GM12892 (cell line): ENCODE measurements at regions not wholly inside any gene's neighbourhood (a gene's known extent, or its start where the extent isn't known, plus 50 kb on each side); places are given as distances from the start of the nearest gene placed in this dataset.
"Not testable (repeated sequence)": the region's sequence is repeated elsewhere in the genome, so short reads cannot be mapped to it uniquely, and the experiment has no call there.

ENCODE experiments used
- DNase-seq: peaks from one replicate; pipeline ENCODE4 v3.0.0; 2011; ENCODE audit not compliant: insufficient read length
- FAIRE-seq: peaks from 2 replicates; lab custom pipeline; 2011; peaks lifted over from hg19 to GRCh38; lab: Jason Lieb, UNC
- POLR2A ChIP-seq: IDR thresholded peaks from 2 replicates; pipeline ENCODE4 v1.6.1; 2011; ENCODE audit warnings: low read depth, low read length, control low read depth
- POLR2AphosphoS5 ChIP-seq: IDR thresholded peaks from 2 replicates; pipeline ENCODE4 v1.6.1; 2011; ENCODE audit warnings: low read depth, low read length, control low read depth
- TAF1 ChIP-seq: IDR thresholded peaks from 2 replicates; pipeline ENCODE4 v1.6.1; 2011; ENCODE audit warnings: low read depth, mild to moderate bottlenecking, control low read depth, low read length, borderline replicate concordance

DNA sequence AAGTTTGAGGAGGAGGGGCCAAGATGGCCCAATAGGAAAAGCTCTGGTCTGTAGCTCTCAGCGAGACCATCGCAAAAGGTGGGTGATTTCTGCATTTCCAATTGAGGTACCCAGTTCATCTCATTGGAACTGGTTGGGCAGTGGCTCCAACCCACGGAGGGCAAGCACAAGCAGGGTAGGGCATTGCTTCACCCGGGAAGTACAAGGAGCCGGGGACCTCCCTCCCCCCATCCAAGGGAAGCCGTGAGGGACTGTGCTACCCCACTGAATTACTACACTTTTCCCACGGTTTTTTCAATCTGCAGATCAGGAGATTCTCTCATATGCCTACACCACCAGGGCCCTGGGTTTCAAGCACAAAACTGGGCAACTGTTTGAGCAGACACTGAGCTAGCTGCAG is 58.0 kb upstream of the EFCAB3 start:
- FAIRE-seq (no peak), DNase-seq (no peak)
- TF ChIP-seq TAF1 (no peak), POLR2A (no peak), POLR2AphosphoS5 (no peak)

DNA sequence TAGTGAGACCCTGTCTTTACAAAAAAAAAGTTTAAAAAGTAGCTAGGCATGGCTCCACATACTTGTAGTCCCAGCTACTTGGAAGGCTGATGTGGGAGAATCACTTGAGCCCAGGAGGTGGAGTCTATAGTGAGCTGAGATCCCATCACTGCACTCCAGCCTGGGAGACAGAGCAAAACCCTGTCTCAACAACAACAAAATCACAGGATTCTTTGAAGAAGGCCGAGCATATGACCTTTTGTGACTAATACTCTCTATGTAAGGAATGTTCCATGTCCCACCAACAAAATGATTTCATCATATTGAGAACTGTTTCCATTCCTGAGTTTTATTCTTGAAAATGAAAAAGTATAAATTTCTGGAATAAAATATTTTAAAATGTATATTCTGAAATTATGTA is 58.9 kb upstream of the EFCAB3 start:
- FAIRE-seq, result no peak

DNA sequence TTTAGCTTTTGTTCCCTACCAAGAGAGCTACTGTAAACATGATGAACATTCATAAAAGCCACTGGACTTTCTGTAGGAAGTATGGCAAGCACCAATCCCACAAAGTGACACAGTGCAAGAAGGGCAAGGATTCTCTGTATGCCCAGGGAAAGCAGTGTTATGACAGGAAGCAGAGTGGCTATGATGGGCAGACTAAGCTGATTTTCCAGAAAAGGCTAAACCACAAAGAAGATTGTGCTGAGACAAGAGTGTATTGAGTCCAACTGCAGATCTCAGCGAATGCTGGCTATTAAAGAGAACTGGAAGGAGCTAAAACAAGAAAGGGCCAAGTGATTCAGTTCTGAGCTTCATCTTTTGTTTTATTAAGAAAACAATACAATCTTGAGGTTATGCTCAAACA is 60.5 kb upstream of the EFCAB3 start:
- TF ChIP-seq POLR2AphosphoS5 (no peak), TAF1 (no peak), POLR2A (no peak)
- no peak for DNase-seq
- FAIRE-seq, result no peak

More for the DNA sequence above, 58.9 kb upstream of the EFCAB3 start:
- DNase-seq, result no peak
- no peak for TF ChIP-seq POLR2A
- TF ChIP-seq POLR2AphosphoS5, result no peak
- no peak for TF ChIP-seq TAF1

DNA sequence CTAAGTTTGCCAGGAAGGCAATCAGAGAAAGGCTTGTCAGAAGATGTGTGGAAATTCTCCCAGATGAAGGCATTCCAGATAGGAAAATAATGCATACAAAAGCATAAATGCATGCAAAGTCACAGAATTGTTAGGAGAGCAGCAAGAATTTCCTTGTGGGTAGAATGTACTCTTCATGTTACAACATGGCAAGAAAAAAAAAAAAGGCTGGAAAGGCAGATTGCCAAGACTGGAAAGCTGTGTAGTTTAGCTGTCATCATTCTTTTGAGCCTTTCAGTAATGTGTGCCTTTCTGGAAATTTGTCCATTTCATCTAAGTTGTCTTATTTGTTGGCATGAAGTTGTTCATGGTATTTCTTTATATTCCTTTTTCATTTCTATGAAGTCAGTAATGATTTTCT is 71.0 kb upstream of the EFCAB3 start:
- FAIRE-seq (no peak), DNase-seq (no peak)
- TF ChIP-seq POLR2A (no peak), POLR2AphosphoS5 (no peak), TAF1 (no peak)

DNA sequence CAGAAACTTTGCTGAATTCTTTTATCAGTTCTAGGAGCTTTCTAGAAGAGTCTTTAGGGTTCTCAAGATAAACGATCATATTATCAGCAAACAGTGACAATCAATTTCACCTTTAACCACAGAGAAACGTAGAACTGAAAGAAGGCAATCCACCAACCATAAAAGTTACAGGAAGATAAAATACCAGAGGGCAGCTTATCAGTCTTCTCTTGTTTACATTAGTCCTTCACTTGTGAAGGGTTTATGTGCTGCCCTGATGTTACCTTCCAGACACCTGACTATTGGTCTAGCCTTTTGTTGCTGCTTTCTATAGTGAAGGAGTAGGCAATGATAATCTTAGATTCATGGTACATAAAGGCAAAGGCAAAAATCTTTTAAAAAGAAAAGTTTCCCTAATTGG is 73.2 kb upstream of the EFCAB3 start:
- TF ChIP-seq POLR2A, result no peak
- no peak for TF ChIP-seq POLR2AphosphoS5
- TF ChIP-seq TAF1, result no peak
- FAIRE-seq (no peak), DNase-seq (no peak)

DNA sequence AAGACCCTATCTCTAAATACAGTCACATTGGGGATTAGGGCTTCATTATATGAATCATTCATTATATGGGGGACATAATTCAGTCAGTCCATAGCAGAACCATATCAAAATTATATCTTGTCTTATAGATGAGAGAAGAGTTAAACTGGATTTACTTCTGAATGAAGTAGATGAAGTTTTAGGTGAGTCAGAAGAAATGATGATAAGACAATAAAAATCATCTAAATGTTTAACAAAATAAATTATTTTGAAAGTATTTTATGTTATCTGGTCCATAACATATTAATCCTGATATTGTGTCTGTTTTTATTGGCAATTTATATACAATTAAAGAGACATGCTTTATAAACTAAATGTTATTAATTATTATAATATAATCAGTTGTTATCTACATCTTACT is 76.9 kb upstream of the EFCAB3 start:
- no peak for TF ChIP-seq TAF1
- TF ChIP-seq POLR2A, result no peak
- TF ChIP-seq POLR2AphosphoS5, result no peak
- no peak for FAIRE-seq
- DNase-seq, result no peak

DNA sequence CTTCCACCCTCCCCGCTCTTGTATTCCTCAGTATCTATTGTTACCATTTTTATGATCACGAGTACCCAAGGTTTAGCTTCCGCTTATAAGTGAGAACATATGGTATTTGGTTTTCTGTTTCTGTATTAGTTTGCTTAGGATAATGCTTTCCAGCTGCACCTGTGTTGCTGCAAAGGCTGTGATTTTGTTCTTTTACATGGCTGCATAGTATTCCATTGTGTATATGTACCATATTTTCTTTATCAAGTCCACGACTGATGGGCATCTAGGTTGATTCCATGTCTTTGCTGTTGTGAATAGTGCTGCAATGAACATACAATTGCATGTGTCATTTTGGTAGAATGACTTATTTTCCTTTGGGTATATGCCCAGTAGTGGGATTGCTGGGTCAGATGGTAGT is 79.7 kb upstream of the EFCAB3 start:
- no peak for FAIRE-seq
- no peak for TF ChIP-seq TAF1
- TF ChIP-seq POLR2AphosphoS5, result no peak
- TF ChIP-seq POLR2A, result no peak
- no peak for DNase-seq

DNA sequence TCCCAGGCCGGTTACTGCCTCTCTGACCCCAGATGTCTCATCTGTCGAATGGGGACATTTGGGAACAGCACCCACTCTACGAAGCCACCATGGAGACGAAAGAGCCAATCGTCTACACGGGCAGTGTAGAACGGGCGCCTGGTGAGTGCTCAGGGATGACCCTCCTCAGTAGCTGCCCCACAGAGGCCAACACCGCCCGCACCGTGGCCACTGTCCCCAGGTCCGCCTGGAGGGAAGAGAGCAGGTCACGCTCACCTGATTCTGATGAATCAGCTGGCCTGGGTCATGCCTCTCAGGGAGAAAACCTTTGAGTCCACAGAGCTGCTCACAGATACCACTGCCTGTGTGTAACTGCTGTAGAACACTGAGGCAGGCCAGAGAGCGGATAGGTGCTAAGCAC is 105.1 kb upstream of the EFCAB3 start:
- not testable (repeated sequence) for DNase-seq, FAIRE-seq

DNA sequence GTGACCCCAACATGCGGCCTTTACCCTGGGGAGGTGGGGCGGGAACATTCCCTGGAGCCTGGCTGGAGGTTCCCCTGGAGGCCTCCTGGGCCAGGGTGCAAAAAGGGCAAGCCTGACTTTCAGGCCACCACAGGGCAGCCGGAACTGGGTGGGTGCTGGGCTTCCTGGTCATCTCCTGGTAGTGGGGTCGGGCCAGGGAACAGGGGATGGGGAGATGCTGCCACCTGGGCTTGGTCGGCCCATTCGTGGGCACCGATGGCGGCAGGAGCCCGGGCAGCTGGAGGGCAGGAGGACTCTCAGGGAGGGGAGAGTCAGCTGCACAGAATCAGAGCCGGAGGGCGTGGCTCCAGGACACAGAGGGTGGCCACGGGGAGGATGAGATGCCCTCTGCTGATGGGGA is 112.0 kb upstream of the EFCAB3 start:
- DNase-seq, FAIRE-seq: not testable (repeated sequence)

DNA sequence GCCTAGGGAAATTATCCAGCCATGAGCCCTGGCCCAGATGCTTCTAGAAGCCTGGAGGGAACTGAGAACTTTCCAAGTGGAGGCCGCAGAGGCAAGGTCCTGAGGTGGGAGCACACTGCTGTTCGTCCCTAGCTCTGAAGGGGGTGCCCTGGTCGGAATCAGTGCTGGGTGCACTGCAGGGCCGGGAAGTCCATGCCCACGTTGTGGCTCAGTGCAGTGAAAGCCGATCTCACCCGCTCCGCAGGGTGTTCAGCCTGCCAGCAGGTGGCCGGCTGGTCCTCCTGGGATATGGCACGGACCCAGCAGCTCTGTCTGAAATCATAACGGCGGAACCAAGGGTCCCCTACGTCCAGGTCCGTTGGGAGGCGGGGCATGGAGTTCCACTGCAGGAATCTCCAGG is 115.4 kb upstream of the EFCAB3 start:
- DNase-seq, FAIRE-seq: not testable (repeated sequence)

DNA sequence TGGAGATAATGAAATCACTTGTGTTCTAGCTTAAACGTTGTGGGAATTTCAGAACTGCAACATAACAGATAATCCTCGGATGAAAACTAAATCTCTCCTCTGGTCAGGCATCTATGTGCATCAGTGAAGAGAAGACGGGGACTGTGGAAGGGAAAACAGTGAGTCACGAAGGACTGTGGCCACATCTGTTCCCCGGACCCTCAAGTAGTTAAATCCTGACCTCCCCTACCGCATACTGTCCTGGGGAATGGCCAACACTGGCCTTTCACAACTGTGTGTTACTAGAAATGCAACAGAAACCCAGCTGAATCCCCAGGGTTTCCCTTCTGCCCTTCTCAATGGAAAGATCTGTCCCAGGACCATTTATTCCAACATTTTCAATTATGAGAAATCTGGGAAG is 124.6 kb upstream of the EFCAB3 start:
- not testable (repeated sequence) for FAIRE-seq, DNase-seq

DNA sequence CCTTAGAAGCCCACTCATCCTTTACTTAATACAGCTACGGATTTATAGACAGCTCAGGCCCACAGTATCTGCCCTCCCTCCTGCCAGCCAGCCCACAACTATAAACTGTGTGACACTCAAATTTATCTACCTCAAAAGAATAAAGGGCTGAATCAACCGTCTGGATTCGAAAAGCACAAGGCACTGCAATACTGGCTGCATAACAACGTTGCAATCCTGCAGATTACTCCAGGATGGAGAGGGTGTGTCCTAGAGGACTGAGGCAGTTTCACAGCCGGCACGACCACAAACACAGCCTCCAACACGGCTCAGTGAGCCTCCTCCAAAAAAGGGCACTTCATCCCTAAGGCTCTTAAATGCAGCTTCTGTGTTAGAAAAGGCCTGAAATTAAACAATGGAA is 138.3 kb upstream of the EFCAB3 start:
- not testable (repeated sequence) for DNase-seq, FAIRE-seq

DNA sequence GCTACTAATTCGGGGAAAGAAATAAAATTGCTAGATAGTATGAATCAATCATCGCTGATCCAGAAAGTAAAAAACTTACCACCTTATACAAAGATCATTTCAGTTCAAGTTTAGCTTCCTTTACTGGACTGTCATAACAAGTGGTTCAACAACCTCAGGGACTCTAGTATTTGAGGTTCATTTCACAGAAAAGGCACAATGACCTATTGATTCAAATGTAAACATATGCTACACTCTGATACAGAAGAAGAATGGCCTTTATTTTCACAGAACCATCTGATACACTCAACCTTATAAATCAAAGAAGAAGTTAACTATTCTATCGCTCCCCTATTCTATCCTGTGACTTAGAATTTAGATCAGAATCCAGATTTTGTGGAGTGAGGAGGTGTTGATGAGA is 140.8 kb upstream of the EFCAB3 start:
- FAIRE-seq, DNase-seq: not testable (repeated sequence)

DNA sequence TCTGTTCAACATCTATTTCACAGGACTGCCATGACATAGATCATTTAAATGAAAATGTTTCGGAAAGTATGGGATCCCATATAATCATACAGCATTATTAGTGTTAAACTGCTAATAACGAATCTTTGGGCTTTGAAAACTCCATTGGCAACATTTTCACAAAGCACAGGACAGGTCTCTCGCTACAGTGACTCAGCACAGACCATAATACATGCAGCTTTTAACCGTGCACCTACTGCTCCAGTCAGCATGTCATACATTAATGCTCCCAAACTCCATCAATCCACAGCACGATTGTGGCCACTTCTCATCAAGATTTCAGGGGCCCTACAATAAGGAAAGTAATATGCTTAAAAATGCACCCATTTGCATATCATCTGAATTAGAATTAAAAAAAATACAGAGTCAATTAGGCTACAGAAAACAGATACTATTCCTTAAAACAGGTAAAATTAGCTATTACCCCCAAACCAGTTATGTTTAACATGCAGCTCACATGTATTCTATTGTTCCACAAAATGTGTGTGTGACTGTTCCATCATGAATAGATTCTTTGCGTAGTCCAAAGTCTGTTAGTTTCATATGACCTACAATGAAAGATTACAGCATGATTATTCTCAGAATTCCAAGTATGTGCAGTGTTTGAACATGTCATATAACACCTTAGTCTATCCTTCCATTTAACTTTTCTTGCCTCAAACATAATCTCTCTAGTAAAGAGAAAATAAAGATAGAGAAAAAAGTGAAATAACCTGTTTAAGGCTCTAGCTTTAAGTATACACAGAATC is 141.6 kb upstream of the EFCAB3 start:
- not testable (repeated sequence) for FAIRE-seq, DNase-seq

DNA sequence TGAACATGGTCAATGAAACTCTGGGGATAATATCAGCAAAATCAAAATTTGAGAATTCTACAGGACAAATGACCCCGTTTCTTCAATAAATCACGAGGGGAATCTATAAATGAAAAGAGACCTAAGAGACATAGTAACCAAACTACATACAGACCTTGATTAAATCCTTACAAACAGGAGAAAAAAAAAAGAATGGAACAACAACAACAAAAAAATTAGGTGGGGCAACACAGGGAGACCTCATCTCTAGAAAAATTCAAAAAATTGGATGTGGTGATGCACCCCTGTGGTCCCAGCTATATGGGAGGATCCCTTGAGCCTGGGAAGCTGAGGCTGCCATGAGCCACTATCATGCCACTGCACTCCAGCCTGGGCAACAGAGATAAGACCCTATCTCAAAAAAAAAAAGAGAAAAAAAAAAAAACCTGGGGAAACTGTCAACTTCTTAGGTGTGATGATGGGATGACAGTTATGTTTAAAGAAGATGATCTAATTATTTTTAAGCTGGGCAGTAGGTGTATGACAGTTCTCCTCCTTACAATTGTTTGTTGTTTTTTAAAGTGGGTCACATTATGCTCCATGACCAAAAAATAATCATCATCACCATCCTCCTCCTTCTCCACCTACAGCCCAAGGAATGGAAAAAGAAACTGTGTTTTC is 146.4 kb upstream of the EFCAB3 start:
- not testable (repeated sequence) for FAIRE-seq, DNase-seq

DNA sequence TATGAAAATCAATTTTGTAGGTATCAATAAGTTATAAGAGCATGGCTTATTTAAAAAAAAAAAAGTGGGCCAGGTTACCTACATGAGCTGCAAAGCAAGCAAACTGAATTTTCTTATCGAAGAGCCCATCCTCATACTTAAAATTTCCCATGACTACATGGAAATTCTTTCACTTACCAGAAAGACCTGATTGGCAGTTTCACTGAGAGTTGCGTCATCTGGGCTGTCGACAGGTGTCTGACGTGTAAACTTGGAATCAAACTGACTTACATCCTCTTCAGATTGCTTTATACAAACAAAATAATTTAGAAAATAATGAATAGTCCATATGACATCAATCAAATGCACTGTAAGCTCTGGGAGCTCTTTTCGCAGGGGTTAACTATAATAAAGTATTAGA is 149.1 kb upstream of the EFCAB3 start:
- DNase-seq, FAIRE-seq: not testable (repeated sequence)

DNA sequence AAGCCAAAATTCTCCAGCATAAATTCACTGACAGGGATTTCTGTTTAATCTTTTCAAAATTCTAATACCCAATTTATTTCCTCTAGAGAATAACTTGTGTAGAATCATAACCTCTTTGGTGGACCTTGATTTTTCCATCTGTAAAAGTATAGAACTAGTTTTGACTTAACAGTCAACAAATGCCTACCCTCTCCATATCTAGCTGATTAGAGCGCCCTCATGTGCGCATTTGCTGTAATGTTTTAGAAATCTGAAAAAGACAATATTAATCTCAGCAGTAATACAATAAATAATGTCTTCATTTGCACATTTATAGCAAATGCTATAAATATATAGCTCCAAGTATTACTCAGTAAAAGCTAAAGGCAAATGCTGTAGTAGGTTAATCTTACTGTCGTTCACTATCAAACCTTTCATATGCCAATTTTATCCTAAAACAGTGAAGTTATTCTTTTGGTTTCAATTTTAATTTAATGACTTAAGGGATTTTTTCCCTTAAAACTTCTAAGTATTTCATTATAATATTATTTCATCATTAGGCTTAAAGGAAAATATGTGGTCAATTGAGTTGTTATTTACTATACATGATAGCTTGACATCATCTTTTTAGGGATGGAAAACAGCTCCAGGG is 153.6 kb upstream of the EFCAB3 start:
- not testable (repeated sequence) for FAIRE-seq

DNA sequence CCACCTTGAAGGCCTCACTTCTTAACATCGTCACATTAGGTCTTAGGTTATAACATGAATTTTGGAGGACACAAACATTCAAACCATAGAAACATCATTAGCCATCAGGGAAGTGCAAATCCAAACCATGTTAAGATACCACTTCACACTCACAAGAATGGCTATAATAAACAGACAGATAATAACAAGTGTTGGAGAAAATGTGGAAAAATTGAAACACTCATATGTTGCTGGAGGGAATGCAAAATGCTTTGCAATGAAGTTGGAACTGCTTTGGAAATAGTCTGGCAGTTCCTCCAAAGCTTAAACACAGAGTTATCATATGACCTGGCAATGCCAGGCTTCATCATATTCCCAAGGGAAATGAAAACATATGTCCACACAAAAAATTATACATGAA is 156.8 kb upstream of the EFCAB3 start:
- DNase-seq, FAIRE-seq: not testable (repeated sequence)

More for the DNA sequence above, 153.6 kb upstream of the EFCAB3 start:
- DNase-seq, result not testable (repeated sequence)
